HFFc6 (cell line): ENCODE measurements at regions not wholly inside any gene's neighbourhood (a gene's known extent, or its start where the extent isn't known, plus 50 kb on each side); places are given as distances from the start of the nearest gene placed in this dataset.

ENCODE experiments used
- DNase-seq: peaks from one replicate; pipeline ENCODE4 v3.0.0-alpha.2; 2018
- H3K27ac Mint-ChIP-seq: 2 replicates; pipeline ENCODE4 v1.8.0; 2020; ENCODE audit warnings: mild to moderate bottlenecking, mixed read lengths
- H3K27me3 Mint-ChIP-seq: 2 replicates; pipeline ENCODE4 v1.8.0; 2021; ENCODE audit warnings: mild to moderate bottlenecking, moderate library complexity, mixed read lengths; ENCODE audit not compliant: insufficient read depth
- H3K36me3 Mint-ChIP-seq: 2 replicates; pipeline ENCODE4 v1.8.0; 2021; ENCODE audit warnings: low read depth, mixed read lengths
- H3K4me1 Mint-ChIP-seq: 2 replicates; pipeline ENCODE4 v1.8.0; 2020; ENCODE audit warnings: low read depth, mixed read lengths
- H3K4me3 Mint-ChIP-seq: 2 replicates; pipeline ENCODE4 v1.8.0; 2020; ENCODE audit warnings: mild to moderate bottlenecking, moderate library complexity, mixed read lengths
- H3K9me3 Mint-ChIP-seq: 2 replicates; pipeline ENCODE4 v1.8.0; 2020; ENCODE audit warnings: mild to moderate bottlenecking, mixed read lengths
- CTCF ChIP-seq: fragments of 200-600 bp; sonication (generic); IDR thresholded peaks from 2 replicates; pipeline ENCODE4 v1.5.0; 2021; ENCODE audit warnings: antibody characterized with exemption, mild to moderate bottlenecking

- no peaks in the 10 kb centered on the region for H3K36me3 Mint-ChIP-seq
- no peaks in the 10 kb centered on the region for H3K27me3 Mint-ChIP-seq
- no peak for DNase-seq
- no peak overlapping the region for H3K27ac Mint-ChIP-seq
- no peak overlapping the region for H3K4me3 Mint-ChIP-seq
- H3K4me1 Mint-ChIP-seq, result peaks cover 14% of the 10 kb centered on the region
- no peak for TF ChIP-seq CTCF
- no peaks in the 10 kb centered on the region for H3K9me3 Mint-ChIP-seq
Measured at GRCh38 chr2:136376211-136376610, 258.3 kb upstream of the CXCR4 start.

DNA sequence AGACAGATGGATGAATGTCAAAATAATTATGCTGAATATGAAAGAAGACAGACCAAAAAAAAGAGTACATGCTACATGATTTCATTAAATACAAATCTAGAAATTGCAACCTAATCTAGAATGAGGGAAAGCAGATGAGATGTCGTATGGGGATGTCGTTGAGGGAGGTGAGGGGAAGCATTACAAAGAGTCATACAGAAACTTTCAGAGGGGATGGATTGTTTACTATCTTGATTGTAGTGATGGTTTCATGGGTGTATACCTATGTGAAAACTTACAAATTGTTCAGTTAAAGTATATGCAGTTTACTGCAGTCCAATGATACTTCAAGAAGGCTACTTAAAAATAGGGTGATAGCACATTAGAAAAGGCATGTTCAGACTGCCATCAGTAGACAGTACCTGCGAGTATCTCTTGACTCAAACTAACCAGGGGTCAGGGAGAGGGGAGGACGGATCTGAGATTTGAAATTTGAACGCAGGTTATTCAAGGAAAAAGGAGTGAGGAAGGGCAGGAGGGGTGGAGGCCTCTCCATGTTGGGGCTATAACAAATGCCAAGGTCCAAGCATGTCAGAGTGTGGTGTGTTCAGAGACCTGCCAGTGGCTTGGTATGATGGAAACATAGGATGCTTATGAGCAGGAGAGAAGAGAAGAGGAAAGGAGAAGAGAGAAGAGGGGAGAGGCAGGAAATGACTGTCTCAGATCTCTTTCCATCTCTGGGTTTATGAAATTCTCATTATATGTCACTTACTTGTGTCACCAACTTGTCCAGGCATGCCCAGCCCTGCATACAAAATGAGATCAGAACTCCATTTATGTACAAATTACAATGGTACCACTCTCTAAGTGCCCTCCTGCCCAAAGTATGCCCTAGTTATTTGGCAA is 257.3 kb upstream of the CXCR4 start:
- Mint-ChIP-seq H3K9me3 (no peaks in the 10 kb centered on the region), H3K4me3 (no peak overlapping the region), H3K36me3 (no peaks in the 10 kb centered on the region), H3K4me1 (peaks cover 14% of the 10 kb centered on the region), H3K27ac (no peak overlapping the region), H3K27me3 (peaks cover 2% of the 10 kb centered on the region; the same call in 1 of the 2 replicates)
- no peak for DNase-seq
- TF ChIP-seq CTCF, result no peak

DNA sequence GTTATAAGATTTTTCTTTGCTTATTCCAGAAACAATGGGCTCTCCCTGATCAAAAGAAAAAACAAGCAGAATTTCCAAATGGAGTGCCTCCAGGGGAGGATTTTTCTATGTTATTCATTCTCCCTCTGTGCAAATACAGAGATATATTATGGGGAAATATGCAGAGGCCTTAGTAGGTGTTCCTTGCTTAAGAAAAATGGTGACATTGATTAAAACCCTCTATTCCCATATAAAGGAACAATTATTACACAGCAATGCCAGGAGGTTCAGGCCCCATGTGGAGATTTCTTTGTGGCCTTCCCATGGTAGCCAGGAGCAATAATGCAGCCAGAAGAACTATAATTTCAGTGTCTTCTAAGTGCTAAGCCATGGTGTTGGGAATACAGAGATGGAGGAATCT is 255.9 kb upstream of the CXCR4 start:
- TF ChIP-seq CTCF, result no peak
- no peak overlapping the region for H3K27ac Mint-ChIP-seq
- H3K4me3 Mint-ChIP-seq, result no peak overlapping the region
- H3K9me3 Mint-ChIP-seq, result no peaks in the 10 kb centered on the region
- no peaks in the 10 kb centered on the region for H3K36me3 Mint-ChIP-seq
- H3K27me3 Mint-ChIP-seq, result peaks cover 2% of the 10 kb centered on the region; the same call in 1 of the 2 replicates
- H3K4me1 Mint-ChIP-seq, result peaks cover 14% of the 10 kb centered on the region
- no peak for DNase-seq

DNA sequence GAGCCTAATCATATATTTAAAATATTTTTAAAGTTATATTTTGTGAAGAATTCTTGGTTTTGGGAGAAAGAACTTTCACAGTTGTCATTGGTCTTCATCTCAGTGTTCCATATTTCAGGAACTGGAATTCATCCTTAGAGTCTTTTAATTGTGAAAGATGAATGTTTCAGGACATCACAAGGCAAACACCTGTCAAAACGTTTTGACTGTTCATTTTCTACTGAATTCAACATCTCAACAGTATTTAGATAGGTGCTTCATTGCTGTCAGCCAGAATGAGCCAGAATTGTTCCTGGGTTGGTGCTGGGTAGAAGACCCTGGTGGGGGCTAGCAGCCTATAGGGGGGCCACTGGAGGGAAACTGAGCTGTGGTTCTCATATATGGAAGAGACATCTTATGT is 255.1 kb upstream of the CXCR4 start:
- Mint-ChIP-seq H3K27me3 (peaks cover 2% of the 10 kb centered on the region; the same call in 1 of the 2 replicates), H3K27ac (no peak overlapping the region), H3K4me1 (peaks cover 14% of the 10 kb centered on the region), H3K36me3 (no peaks in the 10 kb centered on the region), H3K9me3 (no peaks in the 10 kb centered on the region), H3K4me3 (no peak overlapping the region)
- DNase-seq, result no peak
- TF ChIP-seq CTCF, result no peak

DNA sequence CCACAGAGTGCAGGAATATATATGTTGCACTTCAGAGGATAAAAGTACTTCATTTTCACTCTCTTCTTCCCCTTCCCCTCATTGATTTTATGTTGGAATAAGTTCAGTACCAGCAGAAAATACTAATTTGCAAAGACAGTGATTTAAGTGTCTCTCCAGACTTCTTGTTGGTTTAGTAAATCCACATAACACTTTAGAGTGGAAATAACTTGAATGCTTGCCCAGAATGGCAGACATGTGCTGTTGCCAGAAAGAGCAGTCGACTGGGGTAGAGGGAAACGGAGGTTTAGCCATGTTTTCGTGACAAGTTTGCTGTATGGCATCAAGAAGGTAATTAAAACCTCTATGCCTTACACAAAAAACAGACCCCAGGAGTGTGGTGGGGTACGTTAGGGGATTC is 246.0 kb upstream of the CXCR4 start:
- H3K27ac Mint-ChIP-seq, result no peak overlapping the region
- peaks cover 2% of the 10 kb centered on the region; the same call in 1 of the 2 replicates for H3K27me3 Mint-ChIP-seq
- DNase-seq, result no peak
- peaks cover 14% of the 10 kb centered on the region; the same call in 1 of the 2 replicates for H3K9me3 Mint-ChIP-seq
- H3K4me1 Mint-ChIP-seq, result no peaks in the 10 kb centered on the region
- no peak overlapping the region for H3K4me3 Mint-ChIP-seq
- no peaks in the 10 kb centered on the region for H3K36me3 Mint-ChIP-seq
- TF ChIP-seq CTCF, result no peak
